PC-3 (cell line): ENCODE measurements at regions not wholly inside any gene's neighbourhood (a gene's known extent, or its start where the extent isn't known, plus 50 kb on each side); places are given as distances from the start of the nearest gene placed in this dataset.
"Not testable (repeated sequence)": the region's sequence is repeated elsewhere in the genome, so short reads cannot be mapped to it uniquely, and the experiment has no call there.

Experiments
- ATAC-seq: fragments of 200-7000 bp; cut with Tn5 transposase; 2 replicates; pipeline ENCODE4 v1.9.1; 2020; ENCODE audit warnings: mild to moderate bottlenecking, moderate library complexity
- BruUV-seq: library from RNA; stranded (reverse); fragments of 400-500 nt; replicated peaks from 2 replicates; lab custom pipeline; 2021; lab: Mats Ljungman, UMichigan
- CTCF ChIA-PET: fragments of 300-600 bp; sonication (Branson Sonifier 250); formaldehyde crosslinking; loops from one replicate; lab custom pipeline; 2022; ENCODE audit warnings: antibody characterized with exemption; lab: Charles Lee
- POLR2A ChIA-PET: fragments of 300-600 bp; sonication (Branson Sonifier 250); formaldehyde crosslinking; loops from one replicate; lab custom pipeline; 2022; ENCODE audit warnings: antibody characterized with exemption; ENCODE audit not compliant: unreplicated experiment; lab: Charles Lee
- DNase-seq: peaks from one replicate; pipeline ENCODE4 v3.0.0-alpha.2; 2015
- H2AFZ ChIP-seq: fragments of 300-600 bp; sonication (generic); 2 replicates; pipeline ENCODE4 v1.6.0; 2016; ENCODE audit warnings: antibody characterized with exemption, low read length
- H3F3A ChIP-seq: fragments of 300-600 bp; sonication (generic); one replicate; pipeline ENCODE4 v1.6.0; 2017; ENCODE audit warnings: antibody characterized with exemption, low read length, control low read depth, mild to moderate bottlenecking; ENCODE audit not compliant: unreplicated experiment
- H3K27ac ChIP-seq: fragments of 300-600 bp; sonication (generic); 2 replicates; pipeline ENCODE4 v1.5.1; 2016; ENCODE audit warnings: mild to moderate bottlenecking, low read length
- H3K27me3 ChIP-seq: fragments of 300-600 bp; sonication (generic); 2 replicates; pipeline ENCODE4 v1.6.1; 2016; ENCODE audit warnings: low read length, mixed read lengths
- H3K36me3 ChIP-seq: fragments of 300-600 bp; sonication (generic); 2 replicates; pipeline ENCODE4 v1.6.1; 2016; ENCODE audit warnings: low read depth, mixed run types, low read length, mixed read lengths
- H3K4me1 ChIP-seq: fragments of 300-600 bp; sonication (generic); 2 replicates; pipeline ENCODE4 v1.5.1; 2016; ENCODE audit warnings: low read length; ENCODE audit not compliant: insufficient read depth
- H3K4me2 ChIP-seq: fragments of 300-600 bp; sonication (generic); 2 replicates; pipeline ENCODE4 v1.6.0; 2016; ENCODE audit warnings: low read length
- H3K4me3 ChIP-seq: fragments of 300-600 bp; sonication (generic); 2 replicates; pipeline ENCODE4 v1.5.1; 2016; ENCODE audit warnings: mild to moderate bottlenecking, low read length, mixed read lengths
- H3K79me2 ChIP-seq: fragments of 300-600 bp; sonication (generic); 2 replicates; pipeline ENCODE4 v1.6.1; 2017; ENCODE audit warnings: low read length, mixed read lengths
- H3K9ac ChIP-seq: fragments of 300-600 bp; sonication (generic); 2 replicates; pipeline ENCODE4 v1.6.0; 2016; ENCODE audit warnings: mild to moderate bottlenecking, low read length
- H3K9me2 ChIP-seq: fragments of 300-600 bp; sonication (generic); replicated peaks from 2 replicates; pipeline ENCODE4 v1.6.1; 2016; ENCODE audit warnings: mixed run types, low read length, mixed read lengths
- H3K9me3 ChIP-seq: fragments of 300-600 bp; sonication (generic); 2 replicates; pipeline ENCODE4 v1.6.1; 2016; ENCODE audit warnings: low read length, mixed read lengths
- H4K20me1 ChIP-seq: fragments of 300-600 bp; sonication (generic); 2 replicates; pipeline ENCODE4 v1.6.1; 2016; ENCODE audit warnings: low read length, mixed read lengths
- EZH2 ChIP-seq: fragments of 300-600 bp; sonication (generic); IDR thresholded peaks from one replicate; pipeline ENCODE4 v1.6.1; 2017; ENCODE audit warnings: antibody characterized with exemption, mild to moderate bottlenecking, low read length; ENCODE audit not compliant: unreplicated experiment
- EZH2phosphoT487 ChIP-seq: fragments of 300-600 bp; sonication (generic); IDR thresholded peaks from 2 replicates; pipeline ENCODE4 v1.6.1; 2018; ENCODE audit warnings: mild to moderate bottlenecking, antibody characterized with exemption, low read length, borderline replicate concordance
- intact Hi-C: fragments of 100-400 bp; cut with micrococcal nuclease; formaldehyde crosslinking; loops from 2 replicates; pipeline ENCODE4 v1.9.0; 2023
- TF ChIP-seq, protein P1 (sequence below): fragments of 300-600 bp; sonication (generic); conservative IDR thresholded peaks from 2 replicates; pipeline ENCODE4 v1.5.1; 2017; ENCODE audit warnings: antibody characterized with exemption, low read depth, mild to moderate bottlenecking, low read length

DNA sequence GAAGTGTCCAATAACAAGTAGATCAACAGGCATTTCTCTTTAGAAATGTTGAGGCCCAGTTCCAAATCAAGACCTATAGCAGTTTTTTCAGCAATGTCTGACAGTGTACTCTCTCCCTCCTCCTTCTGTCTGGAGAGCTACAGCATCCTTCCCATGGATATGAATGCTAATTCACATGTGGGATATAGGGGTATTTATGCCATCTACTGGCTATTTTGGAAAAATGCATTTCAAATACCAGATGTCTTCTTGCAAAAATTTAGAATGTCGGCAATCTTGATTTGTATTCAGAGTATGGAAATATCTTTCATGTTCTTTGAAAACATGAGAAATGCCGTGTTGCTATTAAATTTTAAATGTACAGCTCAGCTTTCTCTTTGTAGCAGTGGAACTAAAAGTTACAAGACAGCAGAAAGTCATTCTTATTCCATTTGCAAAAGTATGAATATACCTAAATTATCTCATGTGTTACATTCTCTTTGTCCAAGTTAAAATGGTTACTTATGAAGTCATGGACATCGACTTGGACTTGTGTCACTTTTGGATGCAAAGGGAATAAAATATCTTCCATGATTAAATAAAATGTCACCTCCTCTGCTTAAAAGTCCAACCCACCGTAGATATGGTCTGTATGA is 647.8 kb downstream of the TAF11L14 start:
- DNase-seq (peak; percentile 65), ATAC-seq (peak; percentile 81)
- CTCF ChIA-PET: interaction anchor here (0.5 to 1.4 kb wide), 4 partner anchors 160 to 1066 kb away, joined by 3 to 21 read pairs (median 6); no protein-coding TSS in a partner anchor
- Histone ChIP-seq H3K79me2 (no peaks in the 10 kb centered on the region), H3K9me3 (no peaks in the 10 kb centered on the region), H4K20me1 (no peaks in the 10 kb centered on the region), H3K9ac (no peak overlapping the region), H3K4me1 (no peaks in the 10 kb centered on the region), H3K4me2 (peak overlapping the region; percentile 20; the same call in 1 of the 2 replicates), H3K36me3 (no peaks in the 10 kb centered on the region), H3K9me2 (no peaks in the 10 kb centered on the region), H3K27ac (no peak overlapping the region), H3K27me3 (peaks cover 5% of the 10 kb centered on the region; the same call in 1 of the 2 replicates), H3K4me3 (no peak overlapping the region), H3F3A (no peaks in the 10 kb centered on the region), H2AFZ (peak overlapping the region; percentile 58)
- BruUV-seq: no TSS peak
- POLR2A ChIA-PET: no interaction called here
- no peak for TF ChIP-seq EZH2
- TF ChIP-seq, protein P1, sequence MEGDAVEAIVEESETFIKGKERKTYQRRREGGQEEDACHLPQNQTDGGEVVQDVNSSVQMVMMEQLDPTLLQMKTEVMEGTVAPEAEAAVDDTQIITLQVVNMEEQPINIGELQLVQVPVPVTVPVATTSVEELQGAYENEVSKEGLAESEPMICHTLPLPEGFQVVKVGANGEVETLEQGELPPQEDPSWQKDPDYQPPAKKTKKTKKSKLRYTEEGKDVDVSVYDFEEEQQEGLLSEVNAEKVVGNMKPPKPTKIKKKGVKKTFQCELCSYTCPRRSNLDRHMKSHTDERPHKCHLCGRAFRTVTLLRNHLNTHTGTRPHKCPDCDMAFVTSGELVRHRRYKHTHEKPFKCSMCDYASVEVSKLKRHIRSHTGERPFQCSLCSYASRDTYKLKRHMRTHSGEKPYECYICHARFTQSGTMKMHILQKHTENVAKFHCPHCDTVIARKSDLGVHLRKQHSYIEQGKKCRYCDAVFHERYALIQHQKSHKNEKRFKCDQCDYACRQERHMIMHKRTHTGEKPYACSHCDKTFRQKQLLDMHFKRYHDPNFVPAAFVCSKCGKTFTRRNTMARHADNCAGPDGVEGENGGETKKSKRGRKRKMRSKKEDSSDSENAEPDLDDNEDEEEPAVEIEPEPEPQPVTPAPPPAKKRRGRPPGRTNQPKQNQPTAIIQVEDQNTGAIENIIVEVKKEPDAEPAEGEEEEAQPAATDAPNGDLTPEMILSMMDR: peak; percentile 86
- no peak for TF ChIP-seq EZH2phosphoT487
- intact Hi-C loops: loop anchor here (1.0 to 5.0 kb wide), 2 partner anchors 170 to 1066 kb away; no protein-coding TSS in a partner anchor

DNA sequence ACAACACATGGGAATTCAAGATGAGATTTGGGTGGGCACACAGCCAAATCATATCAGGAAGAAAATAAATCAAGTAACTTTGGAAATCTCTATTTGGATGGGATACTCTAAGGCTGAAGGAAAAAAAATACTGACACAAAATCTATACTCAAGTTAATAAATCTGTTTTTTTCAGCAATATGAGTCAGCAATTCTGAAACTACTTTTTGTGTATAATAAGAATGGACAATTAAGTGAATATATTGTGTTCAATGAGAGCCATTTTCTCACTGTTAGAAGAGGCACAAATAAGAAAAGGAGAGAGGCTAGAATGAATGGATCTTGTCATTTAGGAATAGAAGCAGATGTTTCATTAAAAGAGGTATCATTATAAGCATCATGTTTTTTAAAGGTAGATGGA is 651.0 kb downstream of the TAF11L14 start:
- Histone ChIP-seq H3K27me3 (peaks cover 5% of the 10 kb centered on the region; the same call in 1 of the 2 replicates), H3K4me1 (no peaks in the 10 kb centered on the region), H4K20me1 (no peaks in the 10 kb centered on the region), H3K36me3 (no peaks in the 10 kb centered on the region), H3K27ac (no peak overlapping the region), H2AFZ (no peak overlapping the region), H3K9me3 (no peaks in the 10 kb centered on the region), H3F3A (no peaks in the 10 kb centered on the region), H3K9ac (no peak overlapping the region), H3K79me2 (no peaks in the 10 kb centered on the region), H3K4me3 (no peak overlapping the region), H3K4me2 (no peak overlapping the region), H3K9me2 (no peaks in the 10 kb centered on the region)
- no peak for ATAC-seq
- DNase-seq: no peak
- POLR2A ChIA-PET: no interaction called here
- CTCF ChIA-PET: no interaction called here
- no peak for TF ChIP-seq EZH2
- no peak for TF ChIP-seq EZH2phosphoT487
- TF ChIP-seq, protein P1: no peak
- intact Hi-C loops: no loop called here
- no TSS peak for BruUV-seq

DNA sequence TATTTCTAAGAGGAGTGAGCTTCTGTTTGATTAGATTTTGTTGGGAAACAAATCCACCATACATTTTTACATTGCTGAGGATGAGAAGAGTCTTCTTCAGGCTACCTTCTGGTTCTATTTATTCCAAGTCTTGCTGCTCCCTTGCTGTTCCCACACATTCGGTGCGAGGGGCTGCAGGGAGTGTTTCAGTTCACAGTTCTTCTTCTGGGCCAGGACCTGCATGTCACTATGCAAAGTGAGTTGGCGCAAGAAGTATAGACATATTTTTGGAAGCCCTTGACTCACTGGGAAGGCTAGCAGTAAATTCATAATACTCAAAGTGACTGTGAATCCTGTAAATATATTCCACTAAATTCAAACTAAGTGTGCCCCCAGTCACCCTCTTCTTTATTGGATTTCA is 657.9 kb downstream of the TAF11L14 start:
- BruUV-seq: no TSS peak
- H3K79me2 ChIP-seq: no peaks in the 10 kb centered on the region
- H3K4me2 ChIP-seq: no peak overlapping the region
- H3K9me2 ChIP-seq: no peaks in the 10 kb centered on the region
- H3K4me1 ChIP-seq: no peaks in the 10 kb centered on the region
- no peak overlapping the region for H3K9ac ChIP-seq
- no peaks in the 10 kb centered on the region for H3K9me3 ChIP-seq
- TF ChIP-seq, protein P1: no peak
- TF ChIP-seq EZH2phosphoT487 (no peak), EZH2 (no peak)
- intact Hi-C loops: no loop called here
- CTCF ChIA-PET: no interaction called here
- DNase-seq (no peak), ATAC-seq (no peak)
- no peaks in the 10 kb centered on the region for H4K20me1 ChIP-seq
- H3K36me3 ChIP-seq: no peaks in the 10 kb centered on the region
- no peak overlapping the region for H3K4me3 ChIP-seq
- no peak overlapping the region for H3K27ac ChIP-seq
- no peaks in the 10 kb centered on the region for H3F3A ChIP-seq
- no peak overlapping the region for H2AFZ ChIP-seq
- POLR2A ChIA-PET: no interaction called here
- no peaks in the 10 kb centered on the region for H3K27me3 ChIP-seq

DNA sequence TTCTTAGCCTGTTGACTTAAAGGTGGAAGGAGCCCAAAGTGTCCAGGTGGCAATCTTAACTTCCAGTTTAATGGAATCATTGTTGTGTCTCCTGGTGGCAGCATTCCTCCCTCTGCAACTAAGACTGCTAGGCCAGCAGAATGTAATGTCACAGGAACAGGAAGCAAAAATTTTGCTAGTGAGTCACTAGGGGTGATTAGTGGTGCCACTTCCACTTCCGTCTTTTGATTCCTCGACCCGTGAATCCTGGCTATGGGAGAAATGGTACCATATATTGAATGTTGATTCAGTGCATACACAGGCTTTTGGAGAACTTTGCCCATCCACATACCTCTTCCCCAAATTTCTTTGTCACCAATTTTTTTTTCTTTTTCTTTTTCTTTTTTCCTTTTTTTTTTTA is 661.4 kb downstream of the TAF11L14 start:
- BruUV-seq, POLR2A ChIA-PET, H4K20me1 ChIP-seq, H3K4me2 ChIP-seq, H3K36me3 ChIP-seq, H3K9me2 ChIP-seq, CTCF ChIA-PET, H3K27ac ChIP-seq, H3K79me2 ChIP-seq, H3F3A ChIP-seq, H3K4me1 ChIP-seq, intact Hi-C loops, H3K27me3 ChIP-seq, H3K9me3 ChIP-seq, H3K4me3 ChIP-seq, H3K9ac ChIP-seq, ATAC-seq, H2AFZ ChIP-seq: not testable (repeated sequence)
- peak; percentile 18 for DNase-seq
